GM23248 (cell line): ENCODE measurements at regions not wholly inside any gene's neighbourhood (a gene's known extent, or its start where the extent isn't known, plus 50 kb on each side); places are given as distances from the start of the nearest gene placed in this dataset.

Source experiments
- EZH2 ChIP-seq: fragments of 200-600 bp; sonication (generic); IDR thresholded peaks from 2 replicates; pipeline ENCODE4 v1.6.1; 2018; ENCODE audit warnings: antibody characterized with exemption, mild to moderate bottlenecking; ENCODE audit not compliant: insufficient read depth, poor library complexity, severe bottlenecking
- EZH2phosphoT487 ChIP-seq: fragments of 200-600 bp; sonication (generic); IDR thresholded peaks from 2 replicates; pipeline ENCODE4 v1.6.1; 2018; ENCODE audit warnings: antibody characterized with exemption, moderate library complexity, mild to moderate bottlenecking, low read depth; ENCODE audit not compliant: insufficient read depth

DNA sequence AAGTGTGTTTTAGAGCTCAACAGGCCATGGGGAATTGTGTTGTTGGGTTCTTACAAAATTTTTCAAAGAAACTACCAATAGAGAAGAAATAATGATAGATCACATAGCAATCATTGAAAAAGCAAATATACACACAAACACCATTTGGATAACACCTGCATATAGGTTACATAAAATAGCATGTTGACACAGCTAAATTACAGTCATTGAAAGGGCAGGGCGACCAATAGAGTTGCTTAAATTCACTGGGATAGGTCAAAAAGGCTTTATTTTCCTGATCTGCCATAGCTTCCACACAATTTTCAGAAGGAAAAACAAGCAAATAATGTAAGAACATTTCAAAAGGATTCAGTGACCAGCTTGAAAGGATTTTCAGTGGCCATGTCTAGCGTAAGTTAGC lies 57.9 kb upstream of the FGGY start:
- TF ChIP-seq EZH2: no peak
- TF ChIP-seq EZH2phosphoT487: no peak
